ENCODE measurements at regions not wholly inside any gene's neighbourhood (a gene's known extent, or its start where the extent isn't known, plus 50 kb on each side); places are given as distances from the start of the nearest gene placed in this dataset.

GRCh38 chr3:181239441-181239840 is 249.9 kb upstream of the DNAJC19 start:
- Histone ChIP-seq H3K9me3 (no peaks in the 10 kb centered on the region), H3K36me3 (no peaks in the 10 kb centered on the region), H3K27ac (no peak overlapping the region), H3K4me3 (no peak overlapping the region), H3K4me1 (no peaks in the 10 kb centered on the region), H3K27me3 (no peaks in the 10 kb centered on the region)
- DNase-seq (ENCODE audit: low spot score in 2 of 2) = no peak
- TF ChIP-seq CTCF (IDR thresholded peaks at IDR 0.05) (no peak), POLR2AphosphoS5 (IDR thresholded peaks at IDR 0.05) (no peak), POLR2A (IDR thresholded peaks at IDR 0.05) (no peak)
- intact Hi-C loops (cut with DNase I; ENCODE audit: low total_unique reads) = loop anchor here (10.0 kb wide), 1 partner anchor 1345 kb away; no protein-coding TSS in a partner anchor

GRCh38 chr3:181230258-181230657 is 240.7 kb upstream of the DNAJC19 start:
- TF ChIP-seq CTCF (IDR thresholded peaks at IDR 0.05) (no peak), POLR2A (IDR thresholded peaks at IDR 0.05) (no peak), POLR2AphosphoS5 (IDR thresholded peaks at IDR 0.05) (no peak)
- Histone ChIP-seq H3K4me1 (no peaks in the 10 kb centered on the region), H3K4me3 (no peak overlapping the region), H3K27me3 (no peaks in the 10 kb centered on the region), H3K9me3 (no peaks in the 10 kb centered on the region), H3K27ac (no peak overlapping the region), H3K36me3 (no peaks in the 10 kb centered on the region)
- intact Hi-C loops (cut with DNase I; ENCODE audit: low total_unique reads) = loop anchor here (10.0 kb wide), 1 partner anchor 1355 kb away; no protein-coding TSS in a partner anchor
- DNase-seq (ENCODE audit: low spot score in 2 of 2) = no peak

- no peak overlapping the region for H3K27ac ChIP-seq
- no peaks in the 10 kb centered on the region for H3K36me3 ChIP-seq
- TF ChIP-seq POLR2A (IDR thresholded peaks at IDR 0.05) = no peak
- no peak for DNase-seq (ENCODE audit: low spot score in 2 of 2)
- intact Hi-C loops (cut with DNase I; ENCODE audit: low total_unique reads) = no loop called here
- H3K9me3 ChIP-seq = no peaks in the 10 kb centered on the region
- H3K27me3 ChIP-seq = no peaks in the 10 kb centered on the region
- no peaks in the 10 kb centered on the region for H3K4me1 ChIP-seq
- H3K4me3 ChIP-seq = no peak overlapping the region
Measured at GRCh38 chr3:181213347-181213746, 223.8 kb upstream of the DNAJC19 start.

GRCh38 chr3:181212271-181212670 is 222.7 kb upstream of the DNAJC19 start:
- no peak overlapping the region for H3K4me3 ChIP-seq
- DNase-seq (ENCODE audit: low spot score in 2 of 2) = no peak
- no peaks in the 10 kb centered on the region for H3K4me1 ChIP-seq
- no peak for TF ChIP-seq POLR2A (IDR thresholded peaks at IDR 0.05)
- TF ChIP-seq POLR2AphosphoS5 (IDR thresholded peaks at IDR 0.05) = no peak
- no peak for TF ChIP-seq CTCF (IDR thresholded peaks at IDR 0.05)
- H3K36me3 ChIP-seq = no peaks in the 10 kb centered on the region
- H3K9me3 ChIP-seq = no peaks in the 10 kb centered on the region
- intact Hi-C loops (cut with DNase I; ENCODE audit: low total_unique reads) = no loop called here
- H3K27ac ChIP-seq = no peak overlapping the region
- H3K27me3 ChIP-seq = no peaks in the 10 kb centered on the region

GRCh38 chr3:181210275-181210674 is 220.7 kb upstream of the DNAJC19 start:
- intact Hi-C loops (cut with DNase I; ENCODE audit: low total_unique reads) = no loop called here
- no peak overlapping the region for H3K4me3 ChIP-seq
- TF ChIP-seq CTCF (IDR thresholded peaks at IDR 0.05) = no peak
- no peak for TF ChIP-seq POLR2AphosphoS5 (IDR thresholded peaks at IDR 0.05)
- TF ChIP-seq POLR2A (IDR thresholded peaks at IDR 0.05) = no peak
- H3K27me3 ChIP-seq = no peaks in the 10 kb centered on the region
- no peaks in the 10 kb centered on the region for H3K4me1 ChIP-seq
- H3K36me3 ChIP-seq = no peaks in the 10 kb centered on the region
- no peaks in the 10 kb centered on the region for H3K9me3 ChIP-seq
- DNase-seq (ENCODE audit: low spot score in 2 of 2) = no peak
- H3K27ac ChIP-seq = no peak overlapping the region

- no peak for TF ChIP-seq POLR2AphosphoS5 (IDR thresholded peaks at IDR 0.05)
- TF ChIP-seq CTCF (IDR thresholded peaks at IDR 0.05) = no peak
- TF ChIP-seq POLR2A (IDR thresholded peaks at IDR 0.05) = no peak
Measured at GRCh38 chr3:181189556-181189955, 200.0 kb upstream of the DNAJC19 start.

More at GRCh38 chr3:181189556-181189955, 200.0 kb upstream of the DNAJC19 start:
- Histone ChIP-seq H3K27ac (no peak overlapping the region), H3K36me3 (no peaks in the 10 kb centered on the region), H3K9me3 (no peaks in the 10 kb centered on the region), H3K27me3 (no peaks in the 10 kb centered on the region), H3K4me3 (no peak overlapping the region), H3K4me1 (no peaks in the 10 kb centered on the region)
- DNase-seq (ENCODE audit: low spot score in 2 of 2) = no peak
- intact Hi-C loops (cut with DNase I; ENCODE audit: low total_unique reads) = no loop called here
